Fibroblast of peridontal ligament (primary cell): ENCODE measurements at regions not wholly inside any gene's neighbourhood (a gene's known extent, or its start where the extent isn't known, plus 50 kb on each side); places are given as distances from the start of the nearest gene placed in this dataset.
"Not testable (repeated sequence)": the region's sequence is repeated elsewhere in the genome, so short reads cannot be mapped to it uniquely, and the experiment has no call there.

ENCODE experiments used
- DNase-seq: peaks from one replicate; pipeline ENCODE4 v3.0.0-alpha.2; 2010; ENCODE audit errors: extremely low read depth

DNA sequence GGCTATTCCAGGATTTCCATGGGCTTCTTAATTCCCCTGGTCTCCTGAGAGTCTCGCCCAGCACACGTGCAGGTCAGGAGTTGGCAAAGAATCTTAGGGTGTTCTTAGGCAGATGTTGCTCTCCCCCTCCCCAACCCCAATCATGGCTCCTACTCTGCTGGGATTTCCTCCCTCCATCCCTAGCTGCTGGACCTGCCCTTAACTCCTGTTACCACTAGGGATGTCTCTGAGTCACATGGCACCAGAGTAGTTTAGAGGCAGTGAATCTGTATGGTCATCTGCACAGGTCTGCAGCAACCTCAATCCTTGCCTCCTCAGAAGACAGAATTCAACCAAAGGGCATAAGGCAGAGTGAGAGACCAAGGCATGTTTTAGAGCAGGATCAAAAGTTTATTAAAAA lies 51.8 kb upstream of the CHST3 start:
- DNase-seq, result no peak

DNA sequence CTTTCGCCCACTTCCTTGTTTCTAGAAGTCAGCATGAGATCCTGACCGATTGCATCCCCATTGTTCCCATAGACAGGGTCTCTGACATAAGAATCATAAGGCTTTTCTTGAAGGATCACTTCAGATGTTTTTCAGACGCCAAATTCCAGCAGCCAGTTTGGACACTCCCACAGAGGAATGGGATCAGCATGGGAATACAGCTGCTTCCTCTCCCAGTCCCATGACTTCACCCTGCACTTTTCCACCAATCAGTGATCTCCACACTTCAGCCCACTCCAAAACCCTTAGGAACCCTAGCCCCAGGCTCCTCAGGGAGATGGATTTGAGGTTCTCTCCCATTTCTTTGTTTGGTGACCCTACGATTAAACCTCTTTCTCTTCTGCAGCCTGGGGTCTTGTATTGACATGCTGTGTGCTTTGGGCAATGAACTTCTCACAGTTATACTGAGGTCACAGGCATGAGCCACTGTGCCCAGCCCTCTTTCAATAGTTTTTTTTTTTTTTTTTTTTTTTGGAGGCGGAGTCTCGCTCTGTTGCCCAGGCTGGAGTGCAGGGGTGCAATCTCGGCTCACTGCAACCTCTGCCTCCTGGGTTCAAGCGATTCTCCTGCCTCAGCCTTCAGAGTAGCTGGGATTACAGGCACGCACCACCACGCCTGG lies 52.8 kb upstream of the CHST3 start:
- peak; percentile 30 for DNase-seq

DNA sequence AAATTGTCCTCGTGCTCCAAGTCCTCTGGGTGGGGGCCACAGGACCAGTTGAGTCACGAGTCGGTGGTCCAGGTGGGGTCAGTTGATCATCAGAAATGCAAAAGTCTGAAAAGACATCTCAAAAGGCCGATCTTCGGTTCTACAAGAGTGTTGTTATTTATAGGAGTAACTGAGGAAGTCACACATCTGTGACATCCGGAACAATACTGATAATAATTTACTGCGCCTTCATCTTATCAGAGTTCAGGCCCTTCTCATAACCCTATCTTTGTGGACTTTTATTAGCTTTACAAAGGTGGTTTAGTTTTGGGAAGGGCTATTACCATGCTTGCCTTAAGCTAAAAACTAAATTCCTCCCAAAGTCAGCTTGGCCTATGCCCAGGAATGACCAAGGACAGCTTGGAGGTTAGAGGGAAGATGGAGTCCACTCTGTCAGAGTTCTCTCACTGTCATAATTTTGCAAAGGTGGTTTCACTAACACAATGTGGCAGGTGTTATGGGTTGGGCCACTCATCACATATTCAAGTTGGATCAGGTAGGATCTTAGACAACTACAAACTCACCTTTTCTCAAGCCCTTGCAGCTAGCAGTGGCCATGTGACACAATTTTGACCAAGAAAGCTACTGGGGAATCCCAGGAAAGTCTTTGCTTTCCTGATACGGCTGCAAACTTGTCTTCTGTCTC lies 54.7 kb upstream of the CHST3 start:
- DNase-seq, result no peak

DNA sequence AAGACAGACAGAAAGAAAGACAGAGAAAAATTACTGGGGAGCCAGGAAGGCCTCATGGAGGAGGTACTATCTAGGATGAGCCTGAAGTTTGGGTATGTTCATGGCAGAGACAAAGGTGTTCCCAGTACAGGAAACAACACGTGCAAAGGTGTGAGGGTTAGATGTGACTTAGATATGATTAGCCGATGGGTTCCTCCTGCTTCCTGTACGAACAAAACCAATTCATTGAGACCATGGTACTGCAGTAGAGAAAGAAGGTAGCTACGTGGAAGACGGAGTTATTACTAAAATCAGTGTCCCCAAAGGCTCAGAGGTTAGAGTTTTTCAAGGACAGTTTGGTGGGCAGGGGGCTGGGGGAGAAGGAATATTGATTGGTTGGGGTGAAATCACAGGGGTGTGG lies 55.2 kb upstream of the CHST3 start:
- no peak for DNase-seq

DNA sequence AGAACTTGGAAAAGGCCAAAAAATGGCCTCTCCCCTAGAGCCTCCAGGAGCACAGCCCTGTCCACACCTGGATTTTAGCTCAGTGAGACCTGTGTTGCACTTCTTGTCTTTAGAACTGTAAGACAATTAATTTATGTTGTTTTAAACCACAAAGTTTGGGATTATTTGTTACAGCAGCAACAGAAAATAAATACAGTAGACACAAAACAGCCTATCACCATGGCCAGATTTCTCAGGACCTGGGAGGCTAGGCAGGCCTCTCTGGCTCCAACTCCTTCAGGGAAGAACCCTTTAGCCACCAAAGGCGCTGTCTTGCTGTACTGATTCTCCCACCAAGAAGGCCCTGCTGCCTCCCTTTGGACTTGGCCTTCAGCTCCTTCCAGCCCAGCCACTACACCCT lies 54.1 kb upstream of the PSAP start:
- no peak for DNase-seq

DNA sequence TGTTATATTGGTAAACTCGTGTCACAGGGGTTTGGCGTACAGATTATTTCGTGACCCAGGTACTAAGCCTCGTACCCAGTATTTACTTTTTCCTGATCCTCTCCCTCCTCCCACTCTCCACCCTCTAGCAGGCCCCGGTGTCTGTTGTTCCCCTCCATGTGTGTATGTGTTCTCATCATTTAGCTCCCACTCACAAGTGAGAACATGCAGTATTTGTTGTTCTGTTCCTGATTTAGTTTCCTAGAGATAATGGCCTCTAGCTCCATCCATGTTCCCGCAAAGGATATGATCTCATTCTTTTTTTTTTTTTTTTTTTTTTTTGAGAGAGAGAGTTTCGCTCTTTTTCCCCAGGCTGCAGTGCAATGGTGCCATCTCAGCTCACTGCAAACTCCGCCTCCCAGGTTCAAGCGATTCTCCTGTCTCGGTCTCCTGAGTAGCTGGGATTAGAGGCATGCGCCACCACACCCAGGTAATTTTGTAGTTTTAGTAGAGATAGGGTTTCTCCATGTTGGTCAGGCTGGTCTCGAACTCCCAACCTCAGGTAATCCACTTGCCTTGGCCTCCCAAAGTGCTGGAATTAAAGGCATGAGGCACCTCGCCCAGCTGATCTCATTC lies 52.7 kb upstream of the PSAP start:
- not testable (repeated sequence) for DNase-seq

DNA sequence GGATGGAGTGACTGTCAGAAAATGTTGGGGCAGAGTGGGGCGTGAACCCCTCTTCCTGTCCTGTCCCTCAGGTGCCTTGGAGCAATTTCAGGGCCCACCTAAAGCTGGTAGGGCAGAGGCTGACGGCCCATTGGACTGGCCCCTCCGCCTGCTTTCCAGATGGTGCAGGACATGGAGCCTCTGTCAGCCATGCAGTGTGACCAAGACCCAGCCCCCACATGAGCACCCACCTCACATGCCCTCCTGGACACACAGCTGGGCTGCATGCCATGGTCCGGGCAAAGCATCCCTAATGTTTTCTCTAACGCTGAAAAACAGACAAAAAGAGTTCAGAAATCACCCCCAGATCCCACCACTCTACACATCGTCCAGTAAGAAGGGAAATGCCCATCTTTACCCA lies 51.3 kb upstream of the PSAP start:
- no peak for DNase-seq
